ENCODE measurements at regions not wholly inside any gene's neighbourhood (a gene's known extent, or its start where the extent isn't known, plus 50 kb on each side); places are given as distances from the start of the nearest gene placed in this dataset.

DNA sequence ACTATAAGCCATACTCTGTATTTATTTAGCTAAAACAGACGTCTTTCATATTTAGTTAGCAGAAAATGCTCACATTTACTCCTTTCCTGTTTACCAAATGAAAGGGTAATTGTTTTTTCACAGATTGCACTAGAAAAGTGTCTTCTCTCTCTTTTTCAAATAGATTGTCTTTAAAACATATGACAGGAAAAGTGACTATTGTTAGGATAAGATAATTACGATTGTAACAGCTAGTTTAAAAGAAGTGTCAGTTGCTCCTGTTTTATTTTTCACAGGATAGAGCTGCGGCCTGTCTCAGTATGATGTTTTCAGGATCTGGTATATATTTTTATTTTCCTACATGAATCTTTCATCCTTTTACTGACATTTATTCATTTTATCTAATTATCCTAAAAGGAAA lies 353.5 kb downstream of the FBXO8 start:
- Mint-ChIP-seq H3K4me3 (no peak overlapping the region), H3K4me1 (no peaks in the 10 kb centered on the region), H3K27me3 (no peaks in the 10 kb centered on the region), H3K9me3 (no peaks in the 10 kb centered on the region), H3K27ac (no peak overlapping the region), H3K36me3 (no peaks in the 10 kb centered on the region)
- CTCF ChIA-PET, result no interaction called here
- no peak for DNase-seq

GRCh38 chr4:173924561-173924960 lies 358.9 kb downstream of the FBXO8 start:
- Mint-ChIP-seq H3K36me3 (no peaks in the 10 kb centered on the region), H3K27ac (no peak overlapping the region), H3K9me3 (no peaks in the 10 kb centered on the region), H3K27me3 (no peaks in the 10 kb centered on the region), H3K4me3 (no peak overlapping the region), H3K4me1 (no peaks in the 10 kb centered on the region)
- CTCF ChIA-PET, result no interaction called here
- no peak for DNase-seq

GRCh38 chr4:173919861-173920260 lies 363.6 kb downstream of the FBXO8 start:
- no peak for DNase-seq
- H3K4me3 Mint-ChIP-seq, result no peak overlapping the region
- H3K27ac Mint-ChIP-seq, result no peak overlapping the region
- no peaks in the 10 kb centered on the region for H3K9me3 Mint-ChIP-seq
- H3K27me3 Mint-ChIP-seq, result no peaks in the 10 kb centered on the region
- H3K36me3 Mint-ChIP-seq, result no peaks in the 10 kb centered on the region
- H3K4me1 Mint-ChIP-seq, result no peaks in the 10 kb centered on the region
- CTCF ChIA-PET, result no interaction called here

DNA sequence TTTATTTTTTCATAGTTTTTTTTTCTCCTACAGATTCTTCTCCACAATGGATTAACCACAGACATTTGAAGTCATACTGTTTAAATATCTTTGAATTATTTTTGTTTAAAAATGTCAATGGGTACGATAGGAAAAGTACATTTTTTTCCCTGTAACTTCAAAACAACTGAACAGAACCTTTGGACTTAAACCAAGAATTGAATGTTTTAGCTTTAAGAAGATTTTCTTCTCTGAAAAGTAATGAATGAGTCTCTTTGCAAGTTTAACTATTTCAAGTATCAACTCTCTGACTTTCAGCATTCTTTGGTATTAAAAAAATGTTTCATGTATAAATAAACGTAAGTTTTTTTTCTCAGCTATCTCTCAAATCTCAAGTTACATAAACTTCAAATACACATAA lies 364.3 kb downstream of the FBXO8 start:
- CTCF ChIA-PET, result no interaction called here
- Mint-ChIP-seq H3K4me3 (no peak overlapping the region), H3K4me1 (no peaks in the 10 kb centered on the region), H3K36me3 (no peaks in the 10 kb centered on the region), H3K9me3 (no peaks in the 10 kb centered on the region), H3K27ac (no peak overlapping the region), H3K27me3 (no peaks in the 10 kb centered on the region)
- no peak for DNase-seq

- no peak overlapping the region for H3K4me3 Mint-ChIP-seq
- H3K27me3 Mint-ChIP-seq, result no peaks in the 10 kb centered on the region
- H3K9me3 Mint-ChIP-seq, result no peaks in the 10 kb centered on the region
- CTCF ChIA-PET, result no interaction called here
- H3K36me3 Mint-ChIP-seq, result no peaks in the 10 kb centered on the region
- no peak overlapping the region for H3K27ac Mint-ChIP-seq
- no peak for DNase-seq
- H3K4me1 Mint-ChIP-seq, result no peaks in the 10 kb centered on the region
Observed at GRCh38 chr4:173917255-173917960, 366.1 kb downstream of the FBXO8 start.

DNA sequence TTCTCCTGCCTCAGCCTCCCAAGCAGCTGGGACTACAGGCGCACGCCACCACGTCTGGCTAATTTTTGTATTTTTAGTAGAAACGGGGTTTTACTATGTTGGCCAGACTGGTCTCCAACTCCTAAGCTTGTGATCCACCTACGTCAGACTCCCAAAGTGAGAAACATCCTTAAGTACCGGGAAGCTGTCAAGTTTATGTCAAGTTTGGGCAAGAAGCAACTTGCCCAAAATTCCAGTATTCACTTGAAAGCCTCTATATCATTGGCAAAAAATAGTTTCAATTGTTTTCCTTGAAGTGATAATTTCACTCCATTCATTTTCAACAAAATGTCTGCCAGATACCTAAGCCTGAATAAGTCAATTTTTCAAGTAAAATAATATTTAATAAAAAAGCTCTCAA lies 370.0 kb downstream of the FBXO8 start:
- Mint-ChIP-seq H3K27me3 (no peaks in the 10 kb centered on the region), H3K36me3 (no peaks in the 10 kb centered on the region), H3K27ac (no peak overlapping the region), H3K4me1 (no peaks in the 10 kb centered on the region), H3K4me3 (no peak overlapping the region), H3K9me3 (no peaks in the 10 kb centered on the region)
- DNase-seq, result no peak
- CTCF ChIA-PET, result no interaction called here

GRCh38 chr4:173912384-173912783 lies 371.1 kb downstream of the FBXO8 start:
- Mint-ChIP-seq H3K9me3 (no peaks in the 10 kb centered on the region), H3K4me3 (no peak overlapping the region), H3K36me3 (no peaks in the 10 kb centered on the region), H3K27me3 (no peaks in the 10 kb centered on the region), H3K27ac (no peak overlapping the region), H3K4me1 (no peaks in the 10 kb centered on the region)
- CTCF ChIA-PET, result no interaction called here
- no peak for DNase-seq

GRCh38 chr4:173910891-173911290 lies 372.6 kb downstream of the FBXO8 start:
- H3K27ac Mint-ChIP-seq, result no peak overlapping the region
- H3K4me1 Mint-ChIP-seq, result no peaks in the 10 kb centered on the region
- no peaks in the 10 kb centered on the region for H3K36me3 Mint-ChIP-seq
- no peaks in the 10 kb centered on the region for H3K27me3 Mint-ChIP-seq
- no peaks in the 10 kb centered on the region for H3K9me3 Mint-ChIP-seq
- H3K4me3 Mint-ChIP-seq, result no peak overlapping the region
- CTCF ChIA-PET, result no interaction called here
- DNase-seq, result no peak

- no peaks in the 10 kb centered on the region for H3K27me3 Mint-ChIP-seq
- H3K9me3 Mint-ChIP-seq, result no peaks in the 10 kb centered on the region
- no peak overlapping the region for H3K27ac Mint-ChIP-seq
- DNase-seq, result no peak
- no peaks in the 10 kb centered on the region for H3K36me3 Mint-ChIP-seq
- H3K4me3 Mint-ChIP-seq, result no peak overlapping the region
- CTCF ChIA-PET, result no interaction called here
- no peaks in the 10 kb centered on the region for H3K4me1 Mint-ChIP-seq
Observed at GRCh38 chr4:173909294-173909693, 374.2 kb downstream of the FBXO8 start.

DNA sequence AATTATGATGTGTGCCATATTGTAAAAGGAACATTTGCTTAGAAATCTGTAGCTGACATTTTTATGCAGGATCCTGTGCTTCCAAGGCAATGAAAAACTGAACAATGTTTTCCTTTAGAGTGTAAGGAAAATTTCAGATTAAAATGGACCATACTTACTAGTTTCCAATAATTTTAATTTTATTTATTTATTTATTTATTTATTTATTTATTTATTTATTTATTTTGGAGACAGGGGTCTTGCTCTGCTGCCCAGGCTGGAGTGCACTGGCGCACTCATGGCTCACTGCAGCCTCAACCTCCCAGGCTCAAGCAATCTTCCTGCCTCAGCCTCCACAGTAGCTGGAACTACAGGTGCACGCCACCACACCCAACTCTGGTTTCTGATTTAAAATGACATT lies 369.8 kb upstream of the HAND2 start:
- H3K36me3 Mint-ChIP-seq, result no peaks in the 10 kb centered on the region
- H3K27me3 Mint-ChIP-seq, result no peaks in the 10 kb centered on the region
- H3K27ac Mint-ChIP-seq, result no peak overlapping the region
- no peak overlapping the region for H3K4me3 Mint-ChIP-seq
- CTCF ChIA-PET, result interaction anchor here (0.7 kb wide), 1 partner anchor 168 kb away, joined by 4 read pairs; no protein-coding TSS in a partner anchor
- DNase-seq, result no peak
- H3K4me1 Mint-ChIP-seq, result no peaks in the 10 kb centered on the region
- H3K9me3 Mint-ChIP-seq, result no peaks in the 10 kb centered on the region

- H3K27ac Mint-ChIP-seq, result no peak overlapping the region
- peaks cover 8% of the 10 kb centered on the region for H3K9me3 Mint-ChIP-seq
- no peak for DNase-seq
- H3K4me3 Mint-ChIP-seq, result no peak overlapping the region
- no peaks in the 10 kb centered on the region for H3K36me3 Mint-ChIP-seq
- no peaks in the 10 kb centered on the region for H3K4me1 Mint-ChIP-seq
- no peaks in the 10 kb centered on the region for H3K27me3 Mint-ChIP-seq
- CTCF ChIA-PET, result no interaction called here
Observed at GRCh38 chr4:173891072-173891471, 361.0 kb upstream of the HAND2 start.

DNA sequence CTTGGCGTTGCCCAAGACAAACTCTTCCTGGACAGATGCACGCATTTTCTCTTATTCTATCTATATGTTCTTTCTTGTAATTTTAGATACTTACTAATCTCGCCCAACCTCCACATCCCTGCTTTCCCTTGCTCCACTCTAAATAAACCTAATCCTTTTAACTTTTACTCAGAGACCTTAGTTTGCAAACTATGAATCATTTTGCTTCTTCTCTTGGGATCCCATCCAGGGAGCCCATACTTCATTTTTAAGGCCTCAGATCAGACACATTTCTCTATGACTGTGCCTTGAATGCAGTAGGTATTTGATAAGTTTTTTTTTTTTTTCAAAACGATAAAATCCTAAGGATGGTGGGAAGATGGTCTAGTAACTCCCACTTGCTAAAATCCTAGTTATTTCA lies 353.8 kb upstream of the HAND2 start:
- Mint-ChIP-seq H3K36me3 (no peaks in the 10 kb centered on the region), H3K9me3 (peaks cover 6% of the 10 kb centered on the region), H3K4me1 (no peaks in the 10 kb centered on the region), H3K4me3 (no peak overlapping the region), H3K27ac (no peak overlapping the region), H3K27me3 (no peaks in the 10 kb centered on the region)
- DNase-seq, result no peak
- CTCF ChIA-PET, result no interaction called here

DNA sequence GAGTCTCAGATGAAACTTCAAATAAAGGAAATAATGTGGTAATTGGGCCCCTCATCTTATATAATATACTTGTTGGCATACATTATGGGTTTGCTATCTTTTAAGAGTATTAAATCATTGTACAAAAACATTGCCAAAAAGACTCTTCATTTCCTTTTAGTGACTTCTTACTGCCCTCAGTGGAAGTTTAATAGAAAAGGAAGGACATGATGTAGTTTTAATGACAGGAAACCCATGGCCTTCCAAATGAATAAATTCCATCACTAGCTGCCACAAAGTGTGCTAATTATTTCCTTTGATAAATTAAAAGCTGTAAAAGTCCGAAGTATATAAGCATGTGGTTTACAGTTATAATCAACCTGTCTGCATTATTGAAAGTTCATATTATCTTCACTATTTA lies 350.9 kb upstream of the HAND2 start:
- CTCF ChIA-PET, result no interaction called here
- DNase-seq, result no peak
- Mint-ChIP-seq H3K4me3 (no peak overlapping the region), H3K9me3 (no peaks in the 10 kb centered on the region), H3K4me1 (no peaks in the 10 kb centered on the region), H3K27me3 (no peaks in the 10 kb centered on the region), H3K36me3 (no peaks in the 10 kb centered on the region), H3K27ac (no peak overlapping the region)

DNA sequence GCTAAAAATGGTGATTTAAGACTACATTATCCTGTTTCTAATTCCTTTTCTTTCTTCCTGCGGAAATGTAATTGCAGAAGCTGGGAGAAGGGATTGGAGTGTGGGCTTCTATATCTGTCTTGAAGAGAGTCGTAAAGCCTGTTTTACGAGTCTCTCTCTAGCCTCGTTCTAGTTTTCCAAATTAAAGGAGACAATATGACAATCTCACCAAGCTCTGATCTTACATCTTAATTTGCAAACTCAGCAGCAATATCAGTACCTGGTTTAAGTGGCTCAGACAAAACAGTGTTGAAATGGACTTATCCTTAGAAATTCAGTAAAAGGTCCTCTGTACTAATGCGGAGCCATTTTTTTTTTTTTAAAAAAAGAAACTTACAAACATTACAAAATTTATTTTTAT lies 349.5 kb upstream of the HAND2 start:
- H3K4me3 Mint-ChIP-seq, result no peak overlapping the region
- H3K27ac Mint-ChIP-seq, result no peak overlapping the region
- H3K4me1 Mint-ChIP-seq, result no peaks in the 10 kb centered on the region
- DNase-seq, result no peak
- H3K27me3 Mint-ChIP-seq, result no peaks in the 10 kb centered on the region
- no peaks in the 10 kb centered on the region for H3K36me3 Mint-ChIP-seq
- CTCF ChIA-PET, result no interaction called here
- H3K9me3 Mint-ChIP-seq, result no peaks in the 10 kb centered on the region

- Mint-ChIP-seq H3K36me3 (no peaks in the 10 kb centered on the region), H3K9me3 (no peaks in the 10 kb centered on the region), H3K27ac (no peak overlapping the region), H3K4me1 (no peaks in the 10 kb centered on the region), H3K4me3 (no peak overlapping the region), H3K27me3 (no peaks in the 10 kb centered on the region)
- DNase-seq, result no peak
- CTCF ChIA-PET, result no interaction called here
Observed at GRCh38 chr4:173878701-173879100, 348.7 kb upstream of the HAND2 start.

DNA sequence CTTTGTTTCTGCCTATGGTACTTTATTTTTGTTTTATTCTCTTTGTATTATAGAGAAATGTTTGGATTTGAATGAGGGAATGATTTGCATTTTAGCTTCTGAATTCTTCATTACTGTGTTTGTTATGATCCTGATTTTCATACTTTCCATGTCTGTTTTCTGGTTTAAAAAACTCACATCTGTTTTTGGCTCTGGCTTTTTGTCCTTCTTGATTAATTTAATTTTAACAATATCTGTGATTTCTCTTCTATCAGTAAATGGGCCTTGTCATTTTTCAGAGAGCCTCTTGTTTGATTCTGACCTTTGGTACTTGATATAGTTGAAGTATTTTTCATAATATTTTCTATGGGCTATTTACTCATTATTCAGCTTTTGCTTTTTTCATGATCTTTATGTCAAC lies 341.6 kb upstream of the HAND2 start:
- DNase-seq, result no peak
- Mint-ChIP-seq H3K27me3 (no peaks in the 10 kb centered on the region), H3K27ac (no peak overlapping the region), H3K4me1 (no peaks in the 10 kb centered on the region), H3K36me3 (no peaks in the 10 kb centered on the region), H3K4me3 (no peak overlapping the region), H3K9me3 (no peaks in the 10 kb centered on the region)
- CTCF ChIA-PET, result no interaction called here
